Fibroblast of lung (primary cell): ENCODE measurements at regions not wholly inside any gene's neighbourhood (a gene's known extent, or its start where the extent isn't known, plus 50 kb on each side); places are given as distances from the start of the nearest gene placed in this dataset.
A peak's percentile ranks its signal among the peaks of the same experiment; 100 is the strongest.

Experiments used
- DNase-seq, 2 donors: peaks; one replicate each; pipeline versions ENCODE4 v3.0.0 to v3.0.0-alpha.2; 2010; ENCODE audit warnings: low read depth in 2 of 2
- H2AFZ ChIP-seq: 2 replicates; pipeline ENCODE4 v1.5.1; 2012; ENCODE audit warnings: low read length, control low read depth, inconsistent platforms
- H3K27ac ChIP-seq: 2 replicates; pipeline ENCODE4 v1.5.1; 2011; ENCODE audit warnings: low read length, control low read depth; ENCODE audit not compliant: insufficient read depth
- H3K27me3 ChIP-seq: 2 replicates; pipeline ENCODE4 v1.5.1; 2011; ENCODE audit warnings: mild to moderate bottlenecking, low read length; ENCODE audit not compliant: control insufficient read depth, insufficient read depth
- H3K36me3 ChIP-seq: 2 replicates; pipeline ENCODE4 v1.5.1; 2011; ENCODE audit warnings: low read length; ENCODE audit not compliant: control insufficient read depth, insufficient read depth
- H3K4me1 ChIP-seq: 2 replicates; pipeline ENCODE4 v1.5.1; 2011; ENCODE audit warnings: low read length; ENCODE audit not compliant: control insufficient read depth, insufficient read depth; ENCODE audit errors: extremely low read depth
- H3K4me2 ChIP-seq: 2 replicates; pipeline ENCODE4 v1.5.1; 2011; ENCODE audit warnings: low read length, control low read depth; ENCODE audit not compliant: insufficient read depth; ENCODE audit errors: extremely low read depth
- H3K4me3 ChIP-seq, 4 experiments: fragments of 200-600 bp in 1 of 4; sonication (generic) in 1 of 4; replicated peaks in 1 of 4; 2 replicates each; pipeline ENCODE4 v1.5.1; 2011 to 2016; ENCODE audit warnings: low read length in 4 of 4, low read depth in 3 of 4, mild to moderate bottlenecking in 3 of 4, control low read depth in 2 of 4, inconsistent platforms in 1 of 4, mixed read lengths in 1 of 4; ENCODE audit not compliant: insufficient read depth in 1 of 4; ENCODE audit errors: control extremely low read depth in 1 of 4
- H3K79me2 ChIP-seq: 2 replicates; pipeline ENCODE4 v1.5.1; 2012; ENCODE audit warnings: mild to moderate bottlenecking, low read length, inconsistent platforms; ENCODE audit not compliant: control insufficient read depth, insufficient read depth
- H3K9ac ChIP-seq: 2 replicates; pipeline ENCODE4 v1.5.1; 2011; ENCODE audit warnings: mild to moderate bottlenecking, low read length, control low read depth; ENCODE audit not compliant: insufficient read depth
- H3K9me3 ChIP-seq: 2 replicates; pipeline ENCODE4 v1.5.1; 2012; ENCODE audit warnings: low read depth, low read length; ENCODE audit not compliant: control insufficient read depth, insufficient read depth
- H4K20me1 ChIP-seq: 2 replicates; pipeline ENCODE4 v1.5.1; 2011; ENCODE audit warnings: low read length; ENCODE audit not compliant: control insufficient read depth, insufficient read depth; ENCODE audit errors: extremely low read depth
- CTCF ChIP-seq, 2 donors: IDR thresholded peaks in 1 of 2; conservative IDR thresholded peaks in 1 of 2; 1 replicate in 1 of 2; 2 replicates in 1 of 2; pipeline ENCODE4 v1.5.1; 2011 to 2012; ENCODE audit warnings: low read length in 2 of 2, control low read depth in 1 of 2, inconsistent platforms in 1 of 2, low read depth in 1 of 2, mild to moderate bottlenecking in 1 of 2
- EZH2 ChIP-seq: IDR thresholded peaks from 2 replicates; pipeline ENCODE4 v1.5.1; 2012; ENCODE audit warnings: low read length, control low read depth, mild to moderate bottlenecking; ENCODE audit errors: missing control alignments

- no peak for TF ChIP-seq CTCF (conservative IDR thresholded peaks at IDR 0.05 in 1 of 2, IDR thresholded peaks at IDR 0.05 in 1 of 2; ENCODE audit: low read depth in 1 of 2, low read length in 2 of 2)
- no peak for TF ChIP-seq EZH2
- Histone ChIP-seq H3K4me1 (no peaks in the 10 kb centered on the region), H2AFZ (no peak overlapping the region), H3K4me2 (no peak overlapping the region), H3K79me2 (no peaks in the 10 kb centered on the region), H3K27ac (no peak overlapping the region), H4K20me1 (no peaks in the 10 kb centered on the region), H3K27me3 (peaks cover 28% of the 10 kb centered on the region), H3K36me3 (no peaks in the 10 kb centered on the region), H3K4me3 (no peak overlapping the region), H3K9me3 (no peaks in the 10 kb centered on the region), H3K9ac (no peak overlapping the region)
- DNase-seq, result peak in 1 of 2 donors; percentile 53
Measured at GRCh38 chr2:71807581-71808451, 339.8 kb downstream of the CYP26B1 start.

GRCh38 chr2:71806432-71806831 is 341.2 kb downstream of the CYP26B1 start:
- H3K27ac ChIP-seq, result no peak overlapping the region
- H2AFZ ChIP-seq, result no peak overlapping the region
- TF ChIP-seq CTCF (conservative IDR thresholded peaks at IDR 0.05 in 1 of 2, IDR thresholded peaks at IDR 0.05 in 1 of 2; ENCODE audit: low read depth in 1 of 2, low read length in 2 of 2) (no peak), EZH2 (no peak)
- H3K27me3 ChIP-seq, result peaks cover 30% of the 10 kb centered on the region
- H4K20me1 ChIP-seq, result no peaks in the 10 kb centered on the region
- no peak overlapping the region for H3K4me3 ChIP-seq
- H3K9ac ChIP-seq, result no peak overlapping the region
- no peak overlapping the region for H3K4me2 ChIP-seq
- H3K79me2 ChIP-seq, result no peaks in the 10 kb centered on the region
- H3K9me3 ChIP-seq, result no peaks in the 10 kb centered on the region
- DNase-seq, result no peak
- no peaks in the 10 kb centered on the region for H3K36me3 ChIP-seq
- no peaks in the 10 kb centered on the region for H3K4me1 ChIP-seq

GRCh38 chr2:71804281-71804751 is 343.3 kb downstream of the CYP26B1 start:
- H3K9ac ChIP-seq, result no peak overlapping the region
- no peaks in the 10 kb centered on the region for H4K20me1 ChIP-seq
- DNase-seq, result no peak
- H3K4me1 ChIP-seq, result no peaks in the 10 kb centered on the region
- H3K27me3 ChIP-seq, result peaks cover 28% of the 10 kb centered on the region
- H3K79me2 ChIP-seq, result no peaks in the 10 kb centered on the region
- H3K4me3 ChIP-seq, result no peak overlapping the region
- no peaks in the 10 kb centered on the region for H3K9me3 ChIP-seq
- H3K36me3 ChIP-seq, result no peaks in the 10 kb centered on the region
- TF ChIP-seq EZH2 (no peak), CTCF (conservative IDR thresholded peaks at IDR 0.05 in 1 of 2, IDR thresholded peaks at IDR 0.05 in 1 of 2; ENCODE audit: low read depth in 1 of 2, low read length in 2 of 2) (peak in 1 of 2 donors; percentile 19)
- no peak overlapping the region for H2AFZ ChIP-seq
- H3K4me2 ChIP-seq, result no peak overlapping the region
- no peak overlapping the region for H3K27ac ChIP-seq
